Endodermal cell (in vitro differentiated cells): ENCODE measurements at regions not wholly inside any gene's neighbourhood (a gene's known extent, or its start where the extent isn't known, plus 50 kb on each side); places are given as distances from the start of the nearest gene placed in this dataset.

Experiments
- DNase-seq: peaks from one replicate; pipeline ENCODE4 v3.0.0-alpha.2; 2017
- H3K27ac ChIP-seq: 2 replicates; pipeline ENCODE4 v1.5.1; 2013; ENCODE audit warnings: mild to moderate bottlenecking, low read depth, low read length, moderate library complexity
- H3K27me3 ChIP-seq: 2 replicates; pipeline ENCODE4 v1.6.1; 2013; ENCODE audit warnings: mild to moderate bottlenecking, low read length, moderate library complexity; ENCODE audit not compliant: insufficient read depth, control insufficient read depth, poor library complexity, severe bottlenecking
- H3K36me3 ChIP-seq: 2 replicates; pipeline ENCODE4 v1.7.0; 2013; ENCODE audit warnings: mild to moderate bottlenecking, low read length, moderate library complexity; ENCODE audit not compliant: control insufficient read depth, insufficient read depth
- H3K4me1 ChIP-seq: one replicate; pipeline ENCODE4 v1.7.0; 2013; ENCODE audit warnings: low read length; ENCODE audit not compliant: control insufficient read depth, insufficient read depth
- H3K4me3 ChIP-seq: 2 replicates; pipeline ENCODE4 v1.5.1; 2013; ENCODE audit warnings: mild to moderate bottlenecking, low read length, moderate library complexity
- H3K9ac ChIP-seq: 2 replicates; pipeline ENCODE4 v1.6.1; 2013; ENCODE audit warnings: mild to moderate bottlenecking, low read length, moderate library complexity; ENCODE audit not compliant: poor library complexity, severe bottlenecking; ENCODE audit errors: extremely low read depth
- H3K9me3 ChIP-seq: 2 replicates; pipeline ENCODE4 v1.6.1; 2013; ENCODE audit warnings: mild to moderate bottlenecking, low read length, moderate library complexity; ENCODE audit not compliant: control insufficient read depth
- H3K27ac Mint-ChIP-seq: 2 replicates; pipeline ENCODE4 v1.8.0; 2020; ENCODE audit warnings: mixed read lengths
- H3K27me3 Mint-ChIP-seq: 2 replicates; pipeline ENCODE4 v1.8.0; 2021; ENCODE audit warnings: mild to moderate bottlenecking, mixed read lengths; ENCODE audit not compliant: insufficient read depth
- H3K36me3 Mint-ChIP-seq: 2 replicates; pipeline ENCODE4 v1.8.0; 2020; ENCODE audit warnings: low read depth, mixed read lengths
- H3K4me1 Mint-ChIP-seq: 2 replicates; pipeline ENCODE4 v1.8.0; 2020; ENCODE audit warnings: mixed read lengths
- H3K4me3 Mint-ChIP-seq: 2 replicates; pipeline ENCODE4 v1.8.0; 2020; ENCODE audit warnings: mild to moderate bottlenecking, moderate library complexity, mixed read lengths
- H3K9me3 Mint-ChIP-seq: 2 replicates; pipeline ENCODE4 v1.8.0; 2020; ENCODE audit warnings: mild to moderate bottlenecking, mixed read lengths
- WGBS, 2 experiments: methylation state at CpG; one replicate each; pipeline versions ENCODE4 v1.1.5 to v1.1.7; 2013; ENCODE audit warnings: missing lambda C conversion rate in 2 of 2, mixed read lengths in 1 of 2; ENCODE audit not compliant: insufficient coverage in 1 of 2, insufficient read length in 1 of 2; 5-methylcytosine and 5-hydroxymethylcytosine counted together
- TF ChIP-seq, protein P1 (sequence below): fragments of 200-600 bp; sonication (generic); conservative IDR thresholded peaks from 2 replicates; pipeline ENCODE4 v1.5.0; 2021; ENCODE audit warnings: antibody characterized with exemption, mild to moderate bottlenecking

DNA sequence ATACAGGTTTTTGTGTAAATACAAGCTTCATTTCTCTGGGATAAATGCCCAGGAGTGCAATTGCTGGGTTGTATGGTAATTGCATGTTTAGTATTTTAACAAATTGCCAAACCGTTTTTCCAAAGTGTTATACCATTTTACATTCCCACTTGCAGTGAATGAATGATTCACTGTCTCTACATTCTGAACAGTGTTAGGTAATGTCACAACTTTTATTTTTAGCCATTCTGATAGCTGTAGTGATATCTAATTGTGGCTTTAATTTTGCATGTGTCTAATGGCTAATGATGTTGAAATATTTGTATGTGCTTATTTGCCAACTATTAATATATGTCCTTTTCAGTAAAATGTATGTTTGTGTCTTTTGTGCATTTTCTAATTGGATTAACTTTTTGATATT lies 156.9 kb upstream of the CES5A start:
- Mint-ChIP-seq H3K27ac (no peak overlapping the region), H3K9me3 (peaks cover 12% of the 10 kb centered on the region), H3K36me3 (no peaks in the 10 kb centered on the region), H3K4me1 (no peaks in the 10 kb centered on the region), H3K4me3 (no peak overlapping the region), H3K27me3 (no peaks in the 10 kb centered on the region)
- 100% methylated on average over 1 of the region's 1 CpG; no CpG with 5 or more reads in 1 of the 2 experiments for WGBS, 2 experiments
- TF ChIP-seq, protein P1, sequence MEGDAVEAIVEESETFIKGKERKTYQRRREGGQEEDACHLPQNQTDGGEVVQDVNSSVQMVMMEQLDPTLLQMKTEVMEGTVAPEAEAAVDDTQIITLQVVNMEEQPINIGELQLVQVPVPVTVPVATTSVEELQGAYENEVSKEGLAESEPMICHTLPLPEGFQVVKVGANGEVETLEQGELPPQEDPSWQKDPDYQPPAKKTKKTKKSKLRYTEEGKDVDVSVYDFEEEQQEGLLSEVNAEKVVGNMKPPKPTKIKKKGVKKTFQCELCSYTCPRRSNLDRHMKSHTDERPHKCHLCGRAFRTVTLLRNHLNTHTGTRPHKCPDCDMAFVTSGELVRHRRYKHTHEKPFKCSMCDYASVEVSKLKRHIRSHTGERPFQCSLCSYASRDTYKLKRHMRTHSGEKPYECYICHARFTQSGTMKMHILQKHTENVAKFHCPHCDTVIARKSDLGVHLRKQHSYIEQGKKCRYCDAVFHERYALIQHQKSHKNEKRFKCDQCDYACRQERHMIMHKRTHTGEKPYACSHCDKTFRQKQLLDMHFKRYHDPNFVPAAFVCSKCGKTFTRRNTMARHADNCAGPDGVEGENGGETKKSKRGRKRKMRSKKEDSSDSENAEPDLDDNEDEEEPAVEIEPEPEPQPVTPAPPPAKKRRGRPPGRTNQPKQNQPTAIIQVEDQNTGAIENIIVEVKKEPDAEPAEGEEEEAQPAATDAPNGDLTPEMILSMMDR, result no peak
- Histone ChIP-seq H3K9me3 (peaks cover 10% of the 10 kb centered on the region), H3K4me1 (no peaks in the 10 kb centered on the region), H3K36me3 (no peaks in the 10 kb centered on the region), H3K9ac (no peak overlapping the region), H3K27ac (no peak overlapping the region), H3K27me3 (peaks cover 10% of the 10 kb centered on the region), H3K4me3 (no peak overlapping the region)
- DNase-seq, result no peak

DNA sequence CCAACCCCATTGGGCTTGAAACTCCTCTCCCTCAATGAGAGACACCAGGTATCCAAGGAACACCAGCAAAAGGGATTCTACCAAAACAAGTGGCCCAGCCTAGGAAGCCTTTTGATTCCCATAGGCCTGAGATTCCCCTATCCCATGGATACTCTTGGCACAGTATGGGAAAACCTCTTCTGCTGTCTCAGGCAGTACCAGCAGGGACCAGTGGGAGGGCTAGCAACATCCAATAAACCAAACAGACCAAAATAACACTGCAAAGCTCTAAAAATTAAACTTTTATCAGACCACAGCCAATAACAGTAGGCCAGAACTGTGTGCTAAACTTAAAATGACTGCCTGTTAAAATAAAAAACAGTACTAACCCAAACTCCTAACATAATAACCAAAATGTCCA lies 153.9 kb upstream of the CES5A start:
- Histone ChIP-seq H3K27ac (no peak overlapping the region), H3K27me3 (peaks cover 35% of the 10 kb centered on the region), H3K9me3 (no peaks in the 10 kb centered on the region), H3K9ac (no peak overlapping the region), H3K36me3 (no peaks in the 10 kb centered on the region), H3K4me3 (no peak overlapping the region), H3K4me1 (no peaks in the 10 kb centered on the region)
- TF ChIP-seq, protein P1, result peak; percentile 66
- no peaks in the 10 kb centered on the region for H3K36me3 Mint-ChIP-seq
- no peak overlapping the region for H3K27ac Mint-ChIP-seq
- peaks cover 2% of the 10 kb centered on the region for H3K27me3 Mint-ChIP-seq
- H3K9me3 Mint-ChIP-seq, result no peaks in the 10 kb centered on the region
- H3K4me1 Mint-ChIP-seq, result no peaks in the 10 kb centered on the region
- DNase-seq, result peak; percentile 53
- no peak overlapping the region for H3K4me3 Mint-ChIP-seq

DNA sequence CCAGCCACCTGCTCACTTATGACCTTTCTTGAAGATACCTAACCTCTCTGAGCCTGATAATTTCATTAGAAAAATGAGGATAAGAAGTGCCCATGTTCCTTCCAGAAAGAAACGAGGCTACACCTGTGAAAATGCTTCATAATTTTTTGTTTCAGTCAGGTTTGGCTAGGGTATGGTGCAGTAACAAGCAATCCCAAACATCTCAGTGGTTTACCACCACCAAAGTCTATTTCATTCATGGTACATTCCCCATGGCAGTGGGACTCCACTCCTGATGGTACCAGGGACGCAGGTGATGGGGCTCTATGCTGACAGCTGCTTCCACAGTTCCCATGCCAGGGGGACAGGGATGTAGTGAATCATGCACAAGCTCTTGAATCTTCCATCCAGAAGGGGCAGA lies 147.6 kb upstream of the CES5A start:
- H3K4me3 Mint-ChIP-seq, result no peak overlapping the region
- WGBS, 2 experiments, result 77 to 83% methylated on average over 2 of the region's 2 CpGs

More for the DNA sequence above, 147.6 kb upstream of the CES5A start:
- no peak for DNase-seq
- no peak overlapping the region for H3K27ac Mint-ChIP-seq
- Histone ChIP-seq H3K9ac (no peak overlapping the region), H3K4me1 (no peaks in the 10 kb centered on the region), H3K36me3 (no peaks in the 10 kb centered on the region), H3K9me3 (no peaks in the 10 kb centered on the region), H3K27ac (no peak overlapping the region), H3K27me3 (peaks cover 86% of the 10 kb centered on the region), H3K4me3 (no peak overlapping the region)
- peaks cover 36% of the 10 kb centered on the region for H3K27me3 Mint-ChIP-seq
- TF ChIP-seq, protein P1, result no peak
- no peaks in the 10 kb centered on the region for H3K9me3 Mint-ChIP-seq
- no peaks in the 10 kb centered on the region for H3K36me3 Mint-ChIP-seq
- no peaks in the 10 kb centered on the region for H3K4me1 Mint-ChIP-seq
